Ascending aorta (tissue), 2 donors: ENCODE measurements at regions not wholly inside any gene's neighbourhood (a gene's known extent, or its start where the extent isn't known, plus 50 kb on each side); places are given as distances from the start of the nearest gene placed in this dataset.

Source experiments
- DNase-seq, 2 donors: peaks; one replicate each; pipeline ENCODE4 v3.0.0-alpha.2; 2019; ENCODE audit warnings: low spot score in 2 of 2
- H3K27ac ChIP-seq, 2 donors: fragments of 200-600 bp; sonication (generic); one replicate each; pipeline ENCODE4 v1.5.1; 2016 to 2017; ENCODE audit warnings: mild to moderate bottlenecking in 1 of 2
- H3K27me3 ChIP-seq: fragments of 200-600 bp; sonication (generic); one replicate; pipeline ENCODE4 v1.5.1; 2017
- H3K36me3 ChIP-seq, 2 donors: fragments of 200-600 bp; sonication (generic); one replicate each; pipeline ENCODE4 v1.5.1; 2016
- H3K4me1 ChIP-seq, 2 donors: fragments of 200-600 bp; sonication (generic); one replicate each; pipeline ENCODE4 v1.5.1; 2016 to 2017; ENCODE audit warnings: mild to moderate bottlenecking in 1 of 2
- H3K4me3 ChIP-seq, 2 donors: fragments of 200-600 bp; sonication (generic); one replicate each; pipeline ENCODE4 v1.5.1; 2016 to 2017; ENCODE audit warnings: mild to moderate bottlenecking in 1 of 2
- H3K9me3 ChIP-seq, 2 donors: fragments of 200-600 bp; sonication (generic); one replicate each; pipeline ENCODE4 v1.5.1; 2016
- intact Hi-C: fragments of 100-400 bp; cut with DNase I; formaldehyde crosslinking; loops from one replicate; pipeline ENCODE4 v1.15.1; 2023
- TF ChIP-seq, protein P1 (sequence below), 3 experiments: fragments of 200-600 bp in 2 of 3; fragments of 450-650 bp in 1 of 3; sonication (generic) in 2 of 3; IDR thresholded peaks; one replicate each; pipeline ENCODE4 v1.5.1; 2016 to 2019; ENCODE audit warnings: antibody characterized with exemption in 3 of 3, mild to moderate bottlenecking in 1 of 3, moderate library complexity in 1 of 3

DNA sequence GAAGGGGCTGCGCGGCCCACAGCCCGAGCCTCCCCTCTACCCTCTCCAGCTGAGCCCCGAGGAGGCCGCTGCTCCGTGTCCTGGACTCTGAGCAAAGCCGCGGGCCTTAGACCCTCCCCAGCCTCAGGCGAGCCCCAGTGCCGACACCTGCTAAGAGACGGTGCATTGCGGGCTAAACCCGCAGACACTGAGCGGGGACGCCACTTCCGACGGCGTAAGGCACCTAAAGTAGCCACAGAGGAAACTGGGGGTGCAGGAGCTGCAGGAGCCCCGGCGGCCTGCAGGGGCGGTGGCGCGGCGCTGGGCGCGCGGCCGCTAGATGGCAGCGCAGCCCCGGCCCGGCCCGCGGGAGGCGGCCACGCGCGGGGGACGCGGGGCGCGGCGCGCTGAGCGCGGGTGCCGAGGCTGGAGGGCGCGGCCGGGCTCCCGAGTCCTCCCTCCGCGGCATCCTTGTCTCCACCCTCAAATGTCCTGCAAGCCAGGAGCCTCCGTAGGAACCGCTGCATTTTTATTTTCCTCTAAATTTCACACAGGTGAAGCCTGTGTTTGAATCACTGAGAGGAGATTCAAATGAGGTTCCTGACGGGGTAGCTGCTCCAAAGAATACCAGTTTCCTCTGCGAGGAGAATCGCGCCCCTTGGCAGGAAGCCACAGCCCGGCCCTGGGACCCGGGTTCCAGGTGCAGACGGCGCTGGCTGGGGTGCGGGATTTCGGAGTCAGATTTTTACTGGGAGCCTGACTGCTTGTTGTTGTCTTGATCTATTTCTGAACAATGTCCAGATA lies 650.5 kb downstream of the GALR1 start:
- DNase-seq = no peak
- Histone ChIP-seq H3K9me3 (no peaks in the 10 kb centered on the region), H3K4me3 (peak overlapping the region in 1 of 2 donors; percentile 41), H3K4me1 (no peaks in the 10 kb centered on the region), H3K27me3 (peaks cover 4% of the 10 kb centered on the region), H3K36me3 (no peaks in the 10 kb centered on the region), H3K27ac (no peak overlapping the region)
- TF ChIP-seq, protein P1, sequence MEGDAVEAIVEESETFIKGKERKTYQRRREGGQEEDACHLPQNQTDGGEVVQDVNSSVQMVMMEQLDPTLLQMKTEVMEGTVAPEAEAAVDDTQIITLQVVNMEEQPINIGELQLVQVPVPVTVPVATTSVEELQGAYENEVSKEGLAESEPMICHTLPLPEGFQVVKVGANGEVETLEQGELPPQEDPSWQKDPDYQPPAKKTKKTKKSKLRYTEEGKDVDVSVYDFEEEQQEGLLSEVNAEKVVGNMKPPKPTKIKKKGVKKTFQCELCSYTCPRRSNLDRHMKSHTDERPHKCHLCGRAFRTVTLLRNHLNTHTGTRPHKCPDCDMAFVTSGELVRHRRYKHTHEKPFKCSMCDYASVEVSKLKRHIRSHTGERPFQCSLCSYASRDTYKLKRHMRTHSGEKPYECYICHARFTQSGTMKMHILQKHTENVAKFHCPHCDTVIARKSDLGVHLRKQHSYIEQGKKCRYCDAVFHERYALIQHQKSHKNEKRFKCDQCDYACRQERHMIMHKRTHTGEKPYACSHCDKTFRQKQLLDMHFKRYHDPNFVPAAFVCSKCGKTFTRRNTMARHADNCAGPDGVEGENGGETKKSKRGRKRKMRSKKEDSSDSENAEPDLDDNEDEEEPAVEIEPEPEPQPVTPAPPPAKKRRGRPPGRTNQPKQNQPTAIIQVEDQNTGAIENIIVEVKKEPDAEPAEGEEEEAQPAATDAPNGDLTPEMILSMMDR (IDR thresholded peaks at IDR 0.05) = peak in 2 of 3 experiments; percentile 45
- intact Hi-C loops = no loop called here

DNA sequence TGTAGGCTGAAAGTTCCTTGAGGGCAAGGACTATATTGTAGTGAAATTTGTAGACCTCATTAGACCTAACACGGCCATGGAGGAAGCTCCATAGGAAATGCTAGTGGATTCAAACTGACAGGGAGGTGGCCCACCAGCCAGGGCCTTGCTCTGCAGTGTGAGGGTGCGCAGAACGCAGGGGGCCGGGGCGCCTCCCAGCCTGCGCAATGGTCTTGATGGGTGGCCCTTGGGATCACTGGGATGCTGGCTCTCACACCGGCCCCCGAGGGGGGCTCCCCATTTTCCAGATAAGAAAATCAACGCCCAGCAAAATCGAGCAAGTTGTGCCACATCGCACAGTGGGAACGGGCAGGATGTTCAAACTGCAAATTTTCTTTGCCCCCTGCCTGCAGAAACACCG lies 655.4 kb downstream of the GALR1 start:
- intact Hi-C loops = no loop called here
- no peaks in the 10 kb centered on the region for H3K27me3 ChIP-seq
- DNase-seq = no peak
- H3K9me3 ChIP-seq = no peaks in the 10 kb centered on the region
- TF ChIP-seq, protein P1 (IDR thresholded peaks at IDR 0.05) = no peak
- H3K4me3 ChIP-seq = no peak overlapping the region
- H3K27ac ChIP-seq = no peak overlapping the region
- no peaks in the 10 kb centered on the region for H3K36me3 ChIP-seq
- H3K4me1 ChIP-seq = no peaks in the 10 kb centered on the region

DNA sequence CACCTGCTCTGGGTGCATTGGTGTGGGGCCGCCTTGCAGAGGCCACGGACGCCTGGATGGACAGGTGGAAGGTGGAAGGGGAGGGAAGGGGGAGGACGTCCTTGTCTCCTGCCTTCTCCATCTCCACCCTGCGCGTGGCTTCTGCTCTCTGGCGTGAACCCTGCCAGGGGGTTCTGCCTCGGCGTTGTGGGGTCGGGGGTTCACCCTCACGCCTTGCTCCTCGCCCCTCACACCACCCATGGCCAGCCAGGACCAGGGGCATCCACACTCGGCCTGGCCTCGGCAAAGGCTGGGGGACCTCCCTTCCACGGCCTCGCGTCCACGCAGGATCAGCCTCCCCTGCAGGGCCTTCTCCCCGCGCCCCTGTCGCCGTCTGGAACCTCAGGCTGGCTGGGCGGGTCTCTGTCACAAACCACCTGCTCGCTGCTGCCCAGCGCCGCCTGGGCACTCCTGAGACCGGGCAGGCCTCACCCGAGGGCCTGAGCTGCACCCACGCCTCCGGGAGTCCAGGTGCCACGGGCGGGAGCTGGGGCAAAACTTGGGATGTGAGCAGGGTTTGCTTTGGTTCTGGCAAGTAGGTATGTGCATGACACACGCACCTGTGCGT lies 655.9 kb downstream of the GALR1 start:
- no peak overlapping the region for H3K4me3 ChIP-seq
- H3K27ac ChIP-seq = no peak overlapping the region
- intact Hi-C loops = no loop called here
- no peak for DNase-seq
- TF ChIP-seq, protein P1 (IDR thresholded peaks at IDR 0.05) = no peak
- no peaks in the 10 kb centered on the region for H3K9me3 ChIP-seq
- no peaks in the 10 kb centered on the region for H3K36me3 ChIP-seq
- H3K4me1 ChIP-seq = no peaks in the 10 kb centered on the region
- no peaks in the 10 kb centered on the region for H3K27me3 ChIP-seq

DNA sequence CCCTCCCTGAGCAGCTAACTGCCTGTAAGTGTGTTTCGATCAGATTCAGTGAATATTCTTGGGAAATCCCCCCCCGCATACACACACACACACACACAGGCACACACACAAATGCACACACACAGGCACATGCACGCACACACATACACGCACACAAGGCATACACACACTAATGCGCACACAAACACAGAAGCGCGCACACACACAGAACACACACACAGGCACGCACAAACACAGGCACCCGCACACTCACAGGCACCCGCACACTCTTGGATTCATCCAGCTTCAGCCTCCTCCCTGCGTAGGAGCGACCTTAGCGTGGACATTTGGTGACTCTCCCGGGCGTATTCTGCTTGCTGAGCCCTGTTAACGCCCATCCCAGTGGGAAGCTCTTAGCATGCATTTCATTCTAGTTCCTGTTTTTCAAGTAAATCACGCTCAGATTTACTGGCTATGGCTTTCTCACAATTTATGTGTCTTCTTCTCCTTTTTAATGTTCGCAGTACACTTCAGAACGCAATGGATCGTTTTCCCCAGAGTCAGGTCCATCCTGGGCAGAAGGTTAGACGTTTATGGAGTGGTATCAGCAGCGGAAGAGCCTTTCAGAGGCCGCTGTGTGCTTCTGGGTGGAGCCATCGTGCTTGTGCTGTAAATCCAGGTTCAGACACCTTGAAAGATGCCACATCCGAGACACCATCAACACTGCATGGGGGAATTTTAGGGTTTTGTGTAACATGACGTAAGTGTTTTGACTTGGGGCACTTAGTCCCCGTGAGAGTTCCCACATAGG lies 656.6 kb downstream of the GALR1 start:
- Histone ChIP-seq H3K4me1 (no peaks in the 10 kb centered on the region), H3K36me3 (no peaks in the 10 kb centered on the region), H3K9me3 (no peaks in the 10 kb centered on the region), H3K27ac (no peak overlapping the region), H3K27me3 (no peaks in the 10 kb centered on the region), H3K4me3 (no peak overlapping the region)
- intact Hi-C loops = no loop called here
- no peak for DNase-seq
- TF ChIP-seq, protein P1 (IDR thresholded peaks at IDR 0.05) = no peak

DNA sequence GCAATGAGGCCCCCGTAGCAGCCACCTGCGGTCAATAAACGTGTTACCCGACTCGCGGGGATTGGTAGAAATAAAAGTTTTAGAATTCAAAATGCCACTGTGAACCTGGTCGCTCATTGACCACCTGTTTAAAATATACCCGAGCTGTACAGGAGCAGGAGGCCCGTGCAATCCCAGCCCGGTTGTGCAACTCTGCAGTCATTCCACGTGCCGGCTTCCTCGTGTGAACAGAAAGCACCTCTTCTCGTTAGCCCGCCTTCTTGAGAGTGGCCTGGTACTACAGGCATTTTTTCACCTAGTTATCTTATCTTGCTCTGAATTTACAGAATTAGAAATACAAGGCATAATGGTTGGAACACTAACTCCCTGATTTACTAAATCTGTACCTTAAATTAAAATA lies 660.7 kb downstream of the GALR1 start:
- Histone ChIP-seq H3K36me3 (no peaks in the 10 kb centered on the region), H3K27me3 (no peaks in the 10 kb centered on the region), H3K4me1 (no peaks in the 10 kb centered on the region), H3K4me3 (no peak overlapping the region), H3K9me3 (no peaks in the 10 kb centered on the region), H3K27ac (no peak overlapping the region)
- TF ChIP-seq, protein P1 (IDR thresholded peaks at IDR 0.05) = no peak
- intact Hi-C loops = no loop called here
- DNase-seq = no peak
